ENCODE measurements at regions not wholly inside any gene's neighbourhood (a gene's known extent, or its start where the extent isn't known, plus 50 kb on each side); places are given as distances from the start of the nearest gene placed in this dataset.
"Not testable (repeated sequence)": the region's sequence is repeated elsewhere in the genome, so short reads cannot be mapped to it uniquely, and the experiment has no call there.

- H3K27ac ChIP-seq (ENCODE audit: low read depth, low read length, poor library complexity, severe bottlenecking), result no peak overlapping the region
- no peak overlapping the region for H3K4me3 ChIP-seq (ENCODE audit: low read depth, low read length, poor library complexity, severe bottlenecking)
- ChIA-PET CTCF (no interaction called here), POLR2A (ENCODE audit: low non-redundant PET) (no interaction called here)
- no peaks in the 10 kb centered on the region for H3K36me3 ChIP-seq (ENCODE audit: insufficient read depth, low read length, poor library complexity, severe bottlenecking)
- intact Hi-C loops (cut with micrococcal nuclease; ENCODE audit: unreplicated experiment), result no loop called here
- H3K9me3 ChIP-seq (ENCODE audit: low read depth, low read length, poor library complexity, severe bottlenecking), result no peaks in the 10 kb centered on the region
- DNase-seq (ENCODE audit: low spot score), result no peak
- peaks cover 42% of the 10 kb centered on the region for H3K27me3 ChIP-seq (replicated peaks; ENCODE audit: insufficient read depth, low read depth, low read length, poor library complexity)
- H3K4me1 ChIP-seq (ENCODE audit: insufficient read depth, low read length, poor library complexity, severe bottlenecking), result no peaks in the 10 kb centered on the region
- TF ChIP-seq EZH2 (IDR thresholded peaks at IDR 0.05; ENCODE audit: borderline replicate concordance, low read depth, low read length, poor library complexity, severe bottlenecking) (no peak), CTCF (conservative IDR thresholded peaks at IDR 0.05; ENCODE audit: low read depth, low read length) (no peak)
- BruUV-seq (replicated peaks), result no TSS peak
Measured at GRCh38 chr18:60188958-60189357, 183.6 kb downstream of the MC4R start.

- Histone ChIP-seq H3K9me3 (ENCODE audit: low read depth, low read length, poor library complexity, severe bottlenecking) (no peaks in the 10 kb centered on the region), H3K27ac (ENCODE audit: low read depth, low read length, poor library complexity, severe bottlenecking) (no peak overlapping the region), H3K36me3 (ENCODE audit: insufficient read depth, low read length, poor library complexity, severe bottlenecking) (no peaks in the 10 kb centered on the region), H3K4me1 (ENCODE audit: insufficient read depth, low read length, poor library complexity, severe bottlenecking) (no peaks in the 10 kb centered on the region), H3K27me3 (replicated peaks; ENCODE audit: insufficient read depth, low read depth, low read length, poor library complexity) (peaks cover 74% of the 10 kb centered on the region), H3K4me3 (ENCODE audit: low read depth, low read length, poor library complexity, severe bottlenecking) (no peak overlapping the region)
- TF ChIP-seq CTCF (conservative IDR thresholded peaks at IDR 0.05; ENCODE audit: low read depth, low read length), result no peak
- no peak for DNase-seq (ENCODE audit: low spot score)
- POLR2A ChIA-PET (ENCODE audit: low non-redundant PET), result interaction anchor here (0.7 kb wide), 1 partner anchor 113 kb away, joined by 4 read pairs; no protein-coding TSS in a partner anchor
- intact Hi-C loops (cut with micrococcal nuclease; ENCODE audit: unreplicated experiment), result no loop called here
- BruUV-seq (replicated peaks), result no TSS peak
- CTCF ChIA-PET, result no interaction called here
Measured at GRCh38 chr18:60182223-60182622, 190.4 kb downstream of the MC4R start.

GRCh38 chr18:60180671-60181070 is 191.9 kb downstream of the MC4R start:
- ChIA-PET POLR2A (ENCODE audit: low non-redundant PET) (no interaction called here), CTCF (no interaction called here)
- H3K27me3 ChIP-seq (replicated peaks; ENCODE audit: insufficient read depth, low read depth, low read length, poor library complexity), result peaks cover 61% of the 10 kb centered on the region
- no TSS peak for BruUV-seq (replicated peaks)
- no peaks in the 10 kb centered on the region for H3K9me3 ChIP-seq (ENCODE audit: low read depth, low read length, poor library complexity, severe bottlenecking)
- intact Hi-C loops (cut with micrococcal nuclease; ENCODE audit: unreplicated experiment), result no loop called here
- no peak for DNase-seq (ENCODE audit: low spot score)
- no peak overlapping the region for H3K4me3 ChIP-seq (ENCODE audit: low read depth, low read length, poor library complexity, severe bottlenecking)
- H3K36me3 ChIP-seq (ENCODE audit: insufficient read depth, low read length, poor library complexity, severe bottlenecking), result no peaks in the 10 kb centered on the region
- no peak overlapping the region for H3K27ac ChIP-seq (ENCODE audit: low read depth, low read length, poor library complexity, severe bottlenecking)
- TF ChIP-seq CTCF (conservative IDR thresholded peaks at IDR 0.05; ENCODE audit: low read depth, low read length) (no peak), EZH2 (IDR thresholded peaks at IDR 0.05; ENCODE audit: borderline replicate concordance, low read depth, low read length, poor library complexity, severe bottlenecking) (no peak)
- no peaks in the 10 kb centered on the region for H3K4me1 ChIP-seq (ENCODE audit: insufficient read depth, low read length, poor library complexity, severe bottlenecking)

GRCh38 chr18:60178224-60178623 is 194.4 kb downstream of the MC4R start:
- H3K27ac ChIP-seq (ENCODE audit: low read depth, low read length, poor library complexity, severe bottlenecking); POLR2A ChIA-PET (ENCODE audit: low non-redundant PET); DNase-seq (ENCODE audit: low spot score); H3K4me1 ChIP-seq (ENCODE audit: insufficient read depth, low read length, poor library complexity, severe bottlenecking); H3K9me3 ChIP-seq (ENCODE audit: low read depth, low read length, poor library complexity, severe bottlenecking); CTCF ChIA-PET; intact Hi-C loops (cut with micrococcal nuclease; ENCODE audit: unreplicated experiment); BruUV-seq (replicated peaks); H3K4me3 ChIP-seq (ENCODE audit: low read depth, low read length, poor library complexity, severe bottlenecking); H3K36me3 ChIP-seq (ENCODE audit: insufficient read depth, low read length, poor library complexity, severe bottlenecking): not testable (repeated sequence)
- peaks cover 44% of the 10 kb centered on the region for H3K27me3 ChIP-seq (replicated peaks; ENCODE audit: insufficient read depth, low read depth, low read length, poor library complexity)

Data from A673 (cell line).